ENCODE measurements at regions not wholly inside any gene's neighbourhood (a gene's known extent, or its start where the extent isn't known, plus 50 kb on each side); places are given as distances from the start of the nearest gene placed in this dataset.

DNA sequence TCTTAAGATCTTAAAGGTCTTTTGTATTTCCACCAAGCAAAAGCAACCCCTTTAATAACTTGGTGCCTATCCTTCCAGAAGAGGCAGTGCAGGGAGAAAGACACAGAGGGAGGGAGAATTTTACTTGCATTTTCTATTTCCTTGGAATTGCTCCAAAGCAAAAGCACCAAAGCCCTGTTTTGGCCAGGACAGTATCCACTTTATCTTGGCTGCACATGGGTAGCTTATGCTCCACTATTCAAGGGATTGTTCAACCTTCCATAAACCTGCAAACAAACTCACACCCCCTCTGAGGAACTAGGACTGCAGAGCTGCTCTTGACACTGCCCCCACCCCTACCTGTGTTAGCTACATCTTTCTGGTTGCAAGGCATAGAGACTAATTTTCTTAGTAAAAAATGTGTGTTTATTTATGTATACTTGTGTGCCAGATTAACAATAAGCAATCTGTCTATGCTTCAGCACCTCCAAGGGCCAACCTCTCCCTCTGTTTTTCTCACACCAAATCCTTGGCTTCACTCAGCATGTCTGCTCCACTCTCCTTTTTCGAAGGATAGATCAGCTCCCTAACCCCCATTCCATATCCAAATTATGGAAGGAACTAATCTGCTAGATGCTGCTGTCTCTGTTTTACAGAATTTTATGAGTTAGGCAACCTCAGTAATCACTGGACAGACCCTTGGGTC, 68.1 kb upstream of the KLF12 start:
- Histone ChIP-seq H3F3A (ENCODE audit: low read depth) (no peaks in the 10 kb centered on the region), H3K36me3 (no peaks in the 10 kb centered on the region), H2AFZ (replicated peaks) (no peak overlapping the region), H3K27ac (no peak overlapping the region), H4K20me1 (ENCODE audit: low read depth) (no peaks in the 10 kb centered on the region), H3K4me1 (peaks cover 18% of the 10 kb centered on the region), H3K9ac (no peak overlapping the region), H3K9me3 (ENCODE audit: low read depth) (no peaks in the 10 kb centered on the region), H3K4me2 (no peak overlapping the region), H3K79me2 (ENCODE audit: low read depth) (no peaks in the 10 kb centered on the region), H3K27me3 (no peaks in the 10 kb centered on the region), H3K4me3 (no peak overlapping the region)
- Mint-ChIP-seq H3K4me3 (no peak overlapping the region), H3K9me3 (peaks cover 25% of the 10 kb centered on the region), H3K4me1 (peaks cover 4% of the 10 kb centered on the region), H3K27ac (no peak overlapping the region), H3K27me3 (ENCODE audit: insufficient read depth, low read depth) (peaks cover 10% of the 10 kb centered on the region), H3K36me3 (no peaks in the 10 kb centered on the region)
- no peak for DNase-seq (ENCODE audit: low spot score)
- TF ChIP-seq, protein P1, sequence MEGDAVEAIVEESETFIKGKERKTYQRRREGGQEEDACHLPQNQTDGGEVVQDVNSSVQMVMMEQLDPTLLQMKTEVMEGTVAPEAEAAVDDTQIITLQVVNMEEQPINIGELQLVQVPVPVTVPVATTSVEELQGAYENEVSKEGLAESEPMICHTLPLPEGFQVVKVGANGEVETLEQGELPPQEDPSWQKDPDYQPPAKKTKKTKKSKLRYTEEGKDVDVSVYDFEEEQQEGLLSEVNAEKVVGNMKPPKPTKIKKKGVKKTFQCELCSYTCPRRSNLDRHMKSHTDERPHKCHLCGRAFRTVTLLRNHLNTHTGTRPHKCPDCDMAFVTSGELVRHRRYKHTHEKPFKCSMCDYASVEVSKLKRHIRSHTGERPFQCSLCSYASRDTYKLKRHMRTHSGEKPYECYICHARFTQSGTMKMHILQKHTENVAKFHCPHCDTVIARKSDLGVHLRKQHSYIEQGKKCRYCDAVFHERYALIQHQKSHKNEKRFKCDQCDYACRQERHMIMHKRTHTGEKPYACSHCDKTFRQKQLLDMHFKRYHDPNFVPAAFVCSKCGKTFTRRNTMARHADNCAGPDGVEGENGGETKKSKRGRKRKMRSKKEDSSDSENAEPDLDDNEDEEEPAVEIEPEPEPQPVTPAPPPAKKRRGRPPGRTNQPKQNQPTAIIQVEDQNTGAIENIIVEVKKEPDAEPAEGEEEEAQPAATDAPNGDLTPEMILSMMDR (IDR thresholded peaks at IDR 0.05): no peak
- no peak for TF ChIP-seq EZH2phosphoT487 (IDR thresholded peaks at IDR 0.05)

GRCh38 chr13:74201530-74201929, 67.3 kb upstream of the KLF12 start:
- no peaks in the 10 kb centered on the region for H3K36me3 ChIP-seq
- no peaks in the 10 kb centered on the region for H3F3A ChIP-seq (ENCODE audit: low read depth)
- H3K4me2 ChIP-seq: no peak overlapping the region
- Mint-ChIP-seq H3K9me3 (peaks cover 20% of the 10 kb centered on the region), H3K27ac (no peak overlapping the region), H3K4me1 (peaks cover 4% of the 10 kb centered on the region), H3K36me3 (no peaks in the 10 kb centered on the region), H3K27me3 (ENCODE audit: insufficient read depth, low read depth) (peaks cover 10% of the 10 kb centered on the region), H3K4me3 (no peak overlapping the region)
- H3K27ac ChIP-seq: no peak overlapping the region
- no peak overlapping the region for H3K9ac ChIP-seq
- no peaks in the 10 kb centered on the region for H3K9me3 ChIP-seq (ENCODE audit: low read depth)
- no peak overlapping the region for H3K4me3 ChIP-seq
- H4K20me1 ChIP-seq (ENCODE audit: low read depth): no peaks in the 10 kb centered on the region
- DNase-seq (ENCODE audit: low spot score): no peak
- H3K4me1 ChIP-seq: peaks cover 18% of the 10 kb centered on the region
- TF ChIP-seq EZH2 (IDR thresholded peaks at IDR 0.05): no peak
- H3K79me2 ChIP-seq (ENCODE audit: low read depth): no peaks in the 10 kb centered on the region
- H2AFZ ChIP-seq (replicated peaks): no peak overlapping the region
- no peaks in the 10 kb centered on the region for H3K27me3 ChIP-seq

DNA sequence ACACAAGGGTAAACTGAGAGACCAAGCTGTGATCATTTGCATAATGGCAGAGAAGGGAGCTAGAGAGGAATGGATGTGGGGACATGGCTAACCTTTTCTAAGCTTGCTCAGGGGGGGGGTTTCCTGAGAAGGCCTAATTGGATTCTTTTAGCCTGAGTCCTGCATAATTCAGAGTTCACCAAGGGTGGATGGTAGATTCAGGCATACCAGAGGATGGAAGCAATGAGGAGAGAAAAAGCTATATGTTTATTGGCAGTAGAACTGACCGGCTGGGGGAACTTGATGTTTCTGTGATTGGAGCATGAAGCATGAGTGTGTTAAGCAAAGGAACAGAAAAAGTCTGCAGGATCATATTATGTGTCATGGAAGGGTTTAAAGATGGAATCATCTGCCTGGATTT, 65.9 kb upstream of the KLF12 start:
- Mint-ChIP-seq H3K9me3 (peaks cover 16% of the 10 kb centered on the region), H3K4me3 (no peak overlapping the region), H3K36me3 (no peaks in the 10 kb centered on the region), H3K27ac (no peak overlapping the region), H3K27me3 (ENCODE audit: insufficient read depth, low read depth) (peaks cover 10% of the 10 kb centered on the region), H3K4me1 (peaks cover 6% of the 10 kb centered on the region)
- Histone ChIP-seq H3K36me3 (no peaks in the 10 kb centered on the region), H3K27me3 (no peaks in the 10 kb centered on the region), H3K9me3 (ENCODE audit: low read depth) (no peaks in the 10 kb centered on the region), H3K4me2 (no peak overlapping the region), H3K27ac (no peak overlapping the region), H3K9ac (no peak overlapping the region), H3K79me2 (ENCODE audit: low read depth) (no peaks in the 10 kb centered on the region), H3K4me3 (no peak overlapping the region), H2AFZ (replicated peaks) (no peak overlapping the region), H4K20me1 (ENCODE audit: low read depth) (no peaks in the 10 kb centered on the region), H3K4me1 (peaks cover 12% of the 10 kb centered on the region), H3F3A (ENCODE audit: low read depth) (no peaks in the 10 kb centered on the region)
- no peak for DNase-seq (ENCODE audit: low spot score)
- TF ChIP-seq EZH2 (IDR thresholded peaks at IDR 0.05) (no peak), EZH2phosphoT487 (IDR thresholded peaks at IDR 0.05) (no peak)
- TF ChIP-seq, protein P1 (IDR thresholded peaks at IDR 0.05): no peak

DNA sequence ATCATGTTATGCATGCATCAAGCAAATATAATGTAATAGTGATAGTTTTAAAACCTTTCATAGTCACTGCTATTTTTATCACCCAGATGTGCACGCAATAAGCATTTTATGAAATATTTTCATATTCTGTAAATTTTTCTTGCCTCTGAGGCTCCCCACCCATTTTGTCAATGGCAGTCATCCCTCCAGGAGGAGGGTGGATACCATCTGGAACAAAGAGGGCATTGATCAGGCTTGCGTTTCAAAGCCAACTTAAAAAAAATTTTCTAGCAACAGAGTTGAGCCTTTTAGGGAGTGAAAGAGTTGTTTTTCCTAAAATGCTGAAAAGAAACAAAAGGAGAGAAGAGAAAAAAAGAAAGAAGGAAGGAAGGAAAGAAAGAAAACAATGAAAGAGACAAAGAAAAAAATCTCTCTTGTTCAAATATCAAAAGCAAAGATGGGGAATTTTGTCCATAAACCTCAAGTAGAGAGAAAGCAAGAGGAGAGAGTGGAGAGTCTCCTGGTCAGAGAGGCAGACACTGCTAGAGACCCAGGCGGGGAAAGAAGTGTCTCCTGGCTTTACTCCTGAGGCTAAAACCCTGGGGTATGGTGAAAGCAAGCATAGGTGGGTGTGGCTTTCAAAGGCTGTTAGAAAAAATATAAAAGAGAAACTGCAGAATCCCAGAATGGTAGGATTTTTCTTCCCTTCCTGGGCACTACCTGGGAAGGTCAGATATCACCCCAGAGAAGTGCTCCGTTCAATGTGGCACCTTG, 63.6 kb upstream of the KLF12 start:
- Mint-ChIP-seq H3K36me3 (no peaks in the 10 kb centered on the region), H3K9me3 (peaks cover 9% of the 10 kb centered on the region), H3K27me3 (ENCODE audit: insufficient read depth, low read depth) (peaks cover 9% of the 10 kb centered on the region), H3K27ac (no peak overlapping the region), H3K4me1 (peaks cover 9% of the 10 kb centered on the region), H3K4me3 (no peak overlapping the region)
- no peak overlapping the region for H3K4me2 ChIP-seq
- H3K9ac ChIP-seq: no peak overlapping the region
- H2AFZ ChIP-seq (replicated peaks): peak overlapping the region; percentile 53
- TF ChIP-seq EZH2phosphoT487 (IDR thresholded peaks at IDR 0.05): no peak
- TF ChIP-seq, protein P1 (IDR thresholded peaks at IDR 0.05): no peak
- TF ChIP-seq EZH2 (IDR thresholded peaks at IDR 0.05): no peak
- H3K79me2 ChIP-seq (ENCODE audit: low read depth): no peaks in the 10 kb centered on the region
- peaks cover 18% of the 10 kb centered on the region for H3K4me1 ChIP-seq
- no peaks in the 10 kb centered on the region for H3K9me3 ChIP-seq (ENCODE audit: low read depth)
- H3K27ac ChIP-seq: no peak overlapping the region
- H3K4me3 ChIP-seq: no peak overlapping the region
- no peaks in the 10 kb centered on the region for H3K36me3 ChIP-seq
- H3K27me3 ChIP-seq: no peaks in the 10 kb centered on the region
- no peaks in the 10 kb centered on the region for H3F3A ChIP-seq (ENCODE audit: low read depth)
- no peaks in the 10 kb centered on the region for H4K20me1 ChIP-seq (ENCODE audit: low read depth)
- DNase-seq (ENCODE audit: low spot score): no peak

All from neural progenitor cell (in vitro differentiated cells).